Epithelial cell of esophagus (primary cell): ENCODE measurements at regions not wholly inside any gene's neighbourhood (a gene's known extent, or its start where the extent isn't known, plus 50 kb on each side); places are given as distances from the start of the nearest gene placed in this dataset.
A peak's percentile ranks its signal among the peaks of the same experiment; 100 is the strongest.
"Not testable (repeated sequence)": the region's sequence is repeated elsewhere in the genome, so short reads cannot be mapped to it uniquely, and the experiment has no call there.

ENCODE experiments used
- DNase-seq: peaks from one replicate; pipeline ENCODE4 v3.0.0; 2010; ENCODE audit warnings: low read depth
- H3K4me3 ChIP-seq: 2 replicates; pipeline ENCODE4 v1.5.1; 2011; ENCODE audit warnings: mild to moderate bottlenecking, low read length, control low read depth

- DNase-seq, result not testable (repeated sequence)
Observed at GRCh38 chr15:30688684-30689083, 62.8 kb downstream of the ARHGAP11B start.

GRCh38 chr15:30690153-30690552 is 64.2 kb downstream of the ARHGAP11B start:
- not testable (repeated sequence) for H3K4me3 ChIP-seq, DNase-seq

More at GRCh38 chr15:30688684-30689083, 62.8 kb downstream of the ARHGAP11B start:
- not testable (repeated sequence) for H3K4me3 ChIP-seq

DNA sequence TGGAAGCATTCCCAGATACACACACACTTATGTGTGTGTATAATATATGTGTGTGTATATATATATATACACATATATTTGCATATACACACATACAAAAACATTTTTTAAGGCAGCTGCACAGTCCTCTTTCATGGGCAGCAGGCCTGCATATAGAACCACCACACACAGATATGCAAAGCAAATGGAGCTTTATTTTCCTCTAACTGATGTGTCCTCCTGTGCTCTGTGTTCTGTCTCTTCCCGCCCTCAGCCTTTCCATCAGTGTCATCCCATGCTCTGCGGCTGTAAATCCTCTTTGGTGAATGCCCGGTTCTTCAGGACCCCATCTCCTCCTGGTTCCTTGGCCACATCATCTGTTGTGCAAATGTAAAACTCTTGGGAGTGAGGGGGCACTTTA is 69.9 kb downstream of the ARHGAP11B start:
- not testable (repeated sequence) for H3K4me3 ChIP-seq, DNase-seq

GRCh38 chr15:30696439-30697314 is 70.7 kb downstream of the ARHGAP11B start:
- H3K4me3 ChIP-seq, DNase-seq: not testable (repeated sequence)

DNA sequence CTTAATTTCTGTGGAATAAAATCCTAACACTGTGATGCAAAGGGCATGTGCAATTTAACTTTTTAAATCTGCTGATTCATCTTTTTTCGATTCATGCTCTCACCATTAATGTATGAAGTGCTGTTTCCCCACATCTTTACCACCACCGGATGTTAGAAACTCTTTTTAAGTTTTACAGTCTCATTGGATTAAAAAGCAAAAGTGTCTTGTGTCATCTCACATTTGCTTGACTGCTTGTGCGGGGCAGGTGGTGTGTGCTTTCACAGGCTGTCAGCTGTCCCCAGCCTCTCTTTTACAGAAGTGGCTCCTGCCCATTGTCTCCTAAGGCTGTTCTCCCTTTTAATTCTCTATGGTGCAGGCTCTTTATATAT is 71.4 kb downstream of the ARHGAP11B start:
- DNase-seq, H3K4me3 ChIP-seq: not testable (repeated sequence)

- H3K4me3 ChIP-seq, DNase-seq: not testable (repeated sequence)
Observed at GRCh38 chr15:30700006-30700597, 74.2 kb downstream of the ARHGAP11B start.

- not testable (repeated sequence) for H3K4me3 ChIP-seq, DNase-seq
Observed at GRCh38 chr15:30707976-30708685, 82.2 kb downstream of the ARHGAP11B start.

DNA sequence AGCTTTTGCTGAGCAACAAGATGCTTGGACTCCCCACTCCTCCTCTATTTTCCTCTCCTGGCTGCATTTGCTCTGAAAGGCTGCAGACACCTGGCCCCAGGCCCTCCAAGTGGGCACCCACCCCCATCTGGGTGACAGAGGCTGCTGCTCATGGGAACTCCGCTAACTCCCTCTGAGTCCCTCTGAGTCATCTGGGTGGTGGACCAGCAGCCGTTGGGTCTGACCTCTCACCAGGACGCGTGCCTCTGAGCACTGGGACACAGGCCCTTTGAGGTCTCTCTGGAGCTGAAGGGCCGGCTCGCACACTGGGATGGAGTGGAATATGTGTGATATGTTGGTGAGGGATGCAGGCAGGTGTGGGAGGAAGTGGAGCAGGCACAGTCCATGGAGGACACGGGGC is 82.9 kb downstream of the ARHGAP11B start:
- not testable (repeated sequence) for DNase-seq, H3K4me3 ChIP-seq

- not testable (repeated sequence) for DNase-seq, H3K4me3 ChIP-seq
Observed at GRCh38 chr15:30718038-30718643, 92.2 kb downstream of the ARHGAP11B start.

DNA sequence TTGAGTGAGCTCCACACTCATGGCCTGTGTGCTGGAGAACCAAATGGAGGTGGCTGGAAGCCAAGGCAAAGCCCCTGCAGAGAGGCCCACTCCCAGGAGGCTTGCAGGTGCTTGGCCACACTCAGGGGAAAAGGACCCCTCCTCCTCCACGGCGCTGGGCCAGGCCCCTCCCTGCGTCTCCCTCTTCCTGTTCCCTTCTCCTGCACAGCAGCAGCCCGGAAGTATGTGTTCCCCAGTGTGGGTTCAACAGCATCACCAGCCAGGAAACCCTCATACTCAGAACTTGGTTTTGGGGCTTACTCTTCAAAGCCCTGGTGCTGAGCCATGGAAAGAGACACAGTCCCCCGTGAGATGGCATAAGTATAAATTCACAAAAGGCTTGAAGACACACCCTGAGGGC is 93.4 kb downstream of the ARHGAP11B start:
- H3K4me3 ChIP-seq, DNase-seq: not testable (repeated sequence)

DNA sequence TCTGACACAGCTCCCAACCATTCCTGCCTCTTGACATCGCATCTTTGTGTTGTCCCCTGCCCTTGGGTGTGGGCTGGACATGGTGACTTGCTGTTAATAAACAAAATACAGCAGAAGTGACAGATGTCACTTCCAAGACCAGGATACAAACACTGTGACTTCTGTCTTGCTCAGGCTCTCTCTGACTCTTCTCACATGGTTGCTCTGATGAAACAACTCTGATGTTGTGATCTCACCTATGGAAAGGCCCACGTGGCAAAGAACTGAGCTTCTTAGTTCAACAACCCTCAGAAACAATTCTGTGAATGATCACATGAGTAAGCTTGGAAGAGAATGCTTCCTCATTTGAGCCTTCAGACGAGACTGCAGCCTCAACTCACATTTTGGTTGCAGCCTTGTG is 94.9 kb downstream of the ARHGAP11B start:
- DNase-seq, H3K4me3 ChIP-seq: not testable (repeated sequence)

DNA sequence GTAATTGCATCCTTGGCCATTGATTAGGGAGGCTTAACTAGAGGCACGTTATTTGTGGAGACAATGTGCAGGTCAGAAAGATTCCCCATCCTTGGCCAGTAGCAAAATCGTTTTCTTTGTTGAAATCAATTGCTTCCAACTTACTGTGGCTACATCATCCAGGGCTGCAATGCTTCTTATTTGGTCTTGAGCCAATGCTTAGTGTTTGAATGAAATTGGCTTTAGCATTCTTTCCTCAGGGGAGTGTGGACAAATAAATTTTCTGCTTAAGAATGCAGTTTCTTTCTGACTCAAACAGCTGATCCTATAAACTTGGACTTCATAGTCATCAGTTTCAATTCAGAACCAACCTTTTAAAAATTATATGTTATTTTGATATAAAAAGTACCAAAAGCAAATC is 95.6 kb downstream of the ARHGAP11B start:
- DNase-seq, H3K4me3 ChIP-seq: not testable (repeated sequence)

DNA sequence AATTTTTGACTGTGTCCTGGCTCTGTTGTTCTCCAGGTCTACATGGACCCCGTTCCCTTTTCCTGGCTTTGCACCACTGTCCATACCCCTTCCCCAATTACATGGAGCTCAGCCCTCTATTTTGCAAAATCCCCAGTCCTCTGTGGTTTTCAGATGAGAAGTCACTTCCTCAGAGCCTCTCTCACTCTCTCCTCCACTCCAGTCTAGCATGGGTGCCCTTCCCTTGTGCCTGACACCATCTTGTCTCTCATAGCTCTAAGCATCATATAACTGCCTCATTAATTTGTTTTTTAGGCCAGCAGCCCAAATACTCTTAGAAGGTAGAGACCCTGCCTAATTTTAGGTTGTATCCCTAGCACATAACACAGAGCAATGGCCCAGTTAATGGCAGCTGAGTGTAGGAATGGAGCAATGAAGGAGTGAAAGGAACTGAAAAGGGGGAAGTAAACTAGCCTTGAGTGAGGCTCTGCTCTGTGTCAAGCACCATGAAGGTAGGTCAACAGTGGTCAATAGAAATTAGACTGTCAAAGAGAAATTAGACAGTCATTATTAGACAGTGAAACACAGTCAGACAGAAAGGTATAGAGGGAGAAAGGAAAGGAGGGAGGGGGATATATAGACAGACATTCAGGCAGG is 97.7 kb downstream of the ARHGAP11B start:
- not testable (repeated sequence) for DNase-seq

GRCh38 chr15:30729880-30730590 is 104.1 kb downstream of the ARHGAP11B start:
- not testable (repeated sequence) for H3K4me3 ChIP-seq, DNase-seq

More for the DNA sequence above, 97.7 kb downstream of the ARHGAP11B start:
- not testable (repeated sequence) for H3K4me3 ChIP-seq

DNA sequence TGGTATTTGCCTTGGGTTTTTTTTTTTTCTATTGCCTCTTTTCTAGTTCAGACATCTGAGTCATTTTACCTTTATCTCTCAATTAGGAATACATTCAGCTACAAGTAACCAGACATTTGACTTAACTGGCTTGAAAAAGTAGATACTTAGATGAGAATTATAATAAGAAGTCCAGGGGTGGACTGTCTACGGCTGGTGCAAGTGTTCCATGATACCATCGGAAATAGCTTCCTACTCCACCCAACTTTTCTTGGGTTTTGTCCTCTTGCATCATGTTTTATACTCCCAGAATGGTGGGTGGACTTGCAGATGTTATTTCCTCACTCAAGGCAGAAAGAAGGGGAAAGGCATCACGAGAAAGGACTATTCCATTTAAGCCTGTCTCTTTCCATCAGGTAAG is 104.7 kb downstream of the ARHGAP11B start:
- not testable (repeated sequence) for DNase-seq, H3K4me3 ChIP-seq

- DNase-seq, result peak; percentile 48
- H3K4me3 ChIP-seq, result not testable (repeated sequence)
Observed at GRCh38 chr15:30732100-30732499, 106.2 kb downstream of the ARHGAP11B start.

GRCh38 chr15:30735884-30736564 is 110.1 kb downstream of the ARHGAP11B start:
- H3K4me3 ChIP-seq, DNase-seq: not testable (repeated sequence)

DNA sequence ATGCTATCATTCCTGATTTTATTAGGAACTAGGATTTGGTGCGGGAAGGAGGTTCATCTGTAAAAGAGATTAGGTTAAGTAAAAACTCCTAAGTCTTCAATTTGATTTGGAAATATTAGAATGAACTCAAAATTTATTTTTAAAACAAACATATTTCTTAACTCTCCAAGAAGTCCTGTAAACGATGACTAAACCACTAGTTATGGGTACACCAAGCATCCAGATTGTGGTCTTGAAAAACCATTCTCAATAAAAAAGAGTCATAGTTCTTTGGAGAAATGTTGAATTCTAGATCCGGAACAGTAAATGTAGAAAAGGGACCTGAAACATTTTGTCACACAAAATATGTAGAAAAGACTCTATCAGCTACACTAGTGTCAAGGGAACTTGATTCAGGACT is 116.9 kb downstream of the ARHGAP11B start:
- not testable (repeated sequence) for H3K4me3 ChIP-seq, DNase-seq
